PFSK-1 (cell line): ENCODE measurements at regions not wholly inside any gene's neighbourhood (a gene's known extent, or its start where the extent isn't known, plus 50 kb on each side); places are given as distances from the start of the nearest gene placed in this dataset.

Source experiments
- FOXP2 ChIP-seq: optimal IDR thresholded peaks from 2 replicates; pipeline ENCODE3; 2011; ENCODE audit warnings: borderline replicate concordance, control low read depth, inconsistent platforms; ENCODE audit not compliant: insufficient read depth; ENCODE audit errors: extremely low read length, extremely low read depth
- POLR2AphosphoS5 ChIP-seq: IDR thresholded peaks from 2 replicates; pipeline ENCODE4 v1.6.1; 2012; ENCODE audit warnings: low read depth, mild to moderate bottlenecking, control low read depth, low read length, moderate library complexity
- REST ChIP-seq, 2 experiments: IDR thresholded peaks; 2 replicates each; pipeline versions ENCODE4 v1.6.1 to v1.8.0; 2011 to 2012; ENCODE audit warnings: low read depth in 2 of 2, low read length in 2 of 2, control low read depth in 1 of 2, inconsistent platforms in 1 of 2, mild to moderate bottlenecking in 1 of 2, moderate library complexity in 1 of 2; ENCODE audit not compliant: insufficient read depth in 1 of 2
- SIN3A ChIP-seq: IDR thresholded peaks from 2 replicates; pipeline ENCODE4 v1.6.1; 2012; ENCODE audit warnings: mild to moderate bottlenecking, low read length, moderate library complexity, borderline replicate concordance; ENCODE audit not compliant: insufficient read depth
- TAF1 ChIP-seq: IDR thresholded peaks from 2 replicates; pipeline ENCODE4 v1.6.1; 2012; ENCODE audit warnings: low read length, control low read depth, borderline replicate concordance; ENCODE audit not compliant: insufficient read depth

- TF ChIP-seq SIN3A: no peak
- no peak for TF ChIP-seq POLR2AphosphoS5
- TF ChIP-seq FOXP2: no peak
- no peak for TF ChIP-seq TAF1
- no peak for TF ChIP-seq REST (IDR thresholded peaks at IDR 0.05; ENCODE audit: insufficient read depth in 1 of 2, low read depth in 2 of 2, low read length in 2 of 2)
These were observed 821.3 kb downstream of the BRD1 start for GRCh38 chr22:49006207-49007012.

DNA sequence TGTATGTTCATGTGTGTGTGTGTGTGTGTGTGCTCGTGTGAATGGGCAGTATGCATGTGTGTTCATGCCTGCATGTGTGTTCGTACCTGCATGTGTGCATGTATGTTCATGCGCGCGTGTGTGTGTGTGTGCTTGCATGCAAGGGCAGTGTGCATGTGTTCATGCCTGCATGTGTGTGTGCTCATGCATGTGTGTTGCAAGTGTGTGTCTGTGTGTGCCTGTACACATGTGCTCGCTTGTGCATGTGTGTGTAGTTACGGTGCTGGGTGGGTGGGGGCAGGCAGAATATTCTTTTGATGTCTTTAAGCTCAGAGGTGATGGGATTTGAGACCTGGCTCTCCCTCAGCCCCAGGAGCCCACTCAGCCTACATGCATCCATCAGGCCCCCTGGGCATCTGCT lies 822.1 kb downstream of the BRD1 start:
- TF ChIP-seq FOXP2 (no peak), POLR2AphosphoS5 (no peak)

DNA sequence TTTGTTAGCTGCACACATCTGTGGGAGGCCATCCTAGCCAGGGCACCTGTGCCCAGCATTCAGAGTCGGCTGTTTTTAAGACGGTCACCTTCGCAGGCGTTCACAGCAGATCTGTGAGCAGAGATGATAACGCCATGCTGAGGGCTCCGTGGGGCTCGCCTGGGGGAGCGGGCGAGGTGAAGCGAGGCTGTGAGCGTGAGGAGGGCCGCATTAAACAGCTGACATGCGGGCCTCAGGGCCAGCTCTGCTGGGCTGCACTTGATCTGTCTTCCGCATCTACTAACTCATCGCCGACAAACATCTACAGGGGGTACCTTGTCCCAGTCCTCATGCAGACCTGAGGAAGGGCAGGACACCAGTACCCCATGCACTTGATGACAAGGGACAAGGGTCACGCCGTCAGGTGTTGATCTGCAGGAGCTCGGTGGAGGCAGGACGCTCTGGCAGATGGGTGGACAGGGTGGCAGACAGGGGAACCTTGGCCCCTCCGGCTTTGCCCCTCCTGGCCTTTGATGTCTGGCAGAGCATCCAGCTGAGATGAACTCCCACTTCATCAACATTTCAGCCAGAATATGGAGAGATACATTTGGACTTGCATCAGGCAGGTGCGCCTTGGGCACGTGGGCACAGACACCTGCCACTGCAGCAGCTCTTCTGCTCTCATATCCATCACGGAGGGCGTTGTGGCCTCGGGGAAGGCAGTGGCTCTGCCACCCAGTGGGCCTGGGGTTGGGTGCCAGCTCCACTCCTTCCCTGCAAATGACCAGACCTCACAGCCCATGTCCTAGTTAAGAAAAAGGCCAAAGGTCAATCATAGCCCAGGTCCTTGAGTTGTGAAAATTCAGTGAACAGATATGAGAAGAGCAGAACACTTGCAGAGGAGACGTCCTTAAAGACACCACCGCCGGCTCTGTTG lies 822.9 kb downstream of the BRD1 start:
- TF ChIP-seq REST (IDR thresholded peaks at IDR 0.05; ENCODE audit: insufficient read depth in 1 of 2, low read depth in 2 of 2, low read length in 2 of 2): no peak
- TF ChIP-seq POLR2AphosphoS5: no peak
- TF ChIP-seq SIN3A: no peak
- TF ChIP-seq TAF1: no peak
- TF ChIP-seq FOXP2: no peak

DNA sequence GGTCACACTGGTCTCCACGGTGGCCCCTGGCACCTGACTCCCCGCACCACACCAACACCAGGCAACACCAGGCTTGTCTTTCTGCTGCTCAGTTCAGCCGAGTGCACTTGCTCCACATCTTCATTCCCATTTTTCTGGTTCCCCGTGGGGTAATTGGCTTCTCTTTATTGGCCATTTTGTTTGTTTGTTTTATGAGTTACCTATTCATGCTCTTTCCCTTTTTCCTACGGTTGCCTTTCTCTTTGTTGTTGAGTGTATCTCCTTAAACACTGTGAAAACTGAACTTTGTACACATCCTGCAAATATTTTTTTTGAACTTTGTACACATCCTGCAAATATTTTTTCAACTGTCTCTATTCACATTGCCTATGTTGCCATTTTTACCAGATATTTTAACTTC lies 834.0 kb downstream of the BRD1 start:
- no peak for TF ChIP-seq FOXP2
- TF ChIP-seq POLR2AphosphoS5: no peak
- TF ChIP-seq REST (IDR thresholded peaks at IDR 0.05; ENCODE audit: insufficient read depth in 1 of 2, low read depth in 2 of 2, low read length in 2 of 2): no peak
- TF ChIP-seq SIN3A: no peak
- TF ChIP-seq TAF1: no peak

GRCh38 chr22:48984639-48985038 lies 843.0 kb downstream of the BRD1 start:
- no peak for TF ChIP-seq SIN3A
- TF ChIP-seq TAF1: no peak
- TF ChIP-seq FOXP2: no peak
- no peak for TF ChIP-seq POLR2AphosphoS5
- no peak for TF ChIP-seq REST (IDR thresholded peaks at IDR 0.05; ENCODE audit: insufficient read depth in 1 of 2, low read depth in 2 of 2, low read length in 2 of 2)
